GM23338 (cell line): ENCODE measurements at regions not wholly inside any gene's neighbourhood (a gene's known extent, or its start where the extent isn't known, plus 50 kb on each side); places are given as distances from the start of the nearest gene placed in this dataset.

Experiments
- ATAC-seq: fragments of 200-7000 bp; cut with Tn5 transposase; 3 replicates; pipeline ENCODE4 v1.9.1; 2020
- DNase-seq: peaks from one replicate; pipeline ENCODE4 v3.0.0-alpha.2; 2015; ENCODE audit warnings: low spot score
- H2AFZ ChIP-seq: fragments of 200-600 bp; sonication (generic); 2 replicates; pipeline ENCODE4 v1.8.0; 2016; ENCODE audit warnings: antibody characterized with exemption, mild to moderate bottlenecking, moderate library complexity
- H3F3A ChIP-seq: fragments of 200-600 bp; sonication (generic); replicated peaks from 2 replicates; pipeline ENCODE4 v1.8.0; 2017; ENCODE audit warnings: antibody characterized with exemption, mixed run types, low read depth
- H3K27ac ChIP-seq: fragments of 200-600 bp; sonication (generic); 2 replicates; pipeline ENCODE4 v1.6.1; 2016; ENCODE audit warnings: low read depth
- H3K27me3 ChIP-seq: fragments of 200-600 bp; sonication (generic); 2 replicates; pipeline ENCODE4 v1.8.0; 2016; ENCODE audit warnings: mild to moderate bottlenecking, mixed run types, moderate library complexity; ENCODE audit not compliant: insufficient read depth
- H3K36me3 ChIP-seq: fragments of 200-600 bp; sonication (generic); 2 replicates; pipeline ENCODE4 v1.8.0; 2016; ENCODE audit warnings: mild to moderate bottlenecking; ENCODE audit not compliant: insufficient read depth
- H3K4me1 ChIP-seq: fragments of 200-600 bp; sonication (generic); 2 replicates; pipeline ENCODE4 v1.8.0; 2016; ENCODE audit warnings: mild to moderate bottlenecking, moderate library complexity; ENCODE audit not compliant: insufficient read depth
- H3K4me2 ChIP-seq: fragments of 200-600 bp; sonication (generic); 2 replicates; pipeline ENCODE4 v1.7.1; 2017; ENCODE audit warnings: mixed run types
- H3K4me3 ChIP-seq: fragments of 200-600 bp; sonication (generic); 2 replicates; pipeline ENCODE4 v1.6.1; 2016; ENCODE audit warnings: mixed run types
- H3K79me2 ChIP-seq: fragments of 200-600 bp; sonication (generic); replicated peaks from 2 replicates; pipeline ENCODE4 v1.8.0; 2017; ENCODE audit warnings: mild to moderate bottlenecking; ENCODE audit not compliant: insufficient read depth
- H3K9me2 ChIP-seq: fragments of 200-600 bp; sonication (generic); 2 replicates; pipeline ENCODE4 v1.8.0; 2017; ENCODE audit not compliant: insufficient read depth
- H4K20me1 ChIP-seq: fragments of 200-600 bp; sonication (generic); replicated peaks from 2 replicates; pipeline ENCODE4 v1.8.0; 2017; ENCODE audit warnings: mild to moderate bottlenecking; ENCODE audit not compliant: insufficient read depth
- H3K27ac Mint-ChIP-seq: 2 replicates; pipeline ENCODE4 v1.8.0; 2020; ENCODE audit warnings: inconsistent platforms, mild to moderate bottlenecking, moderate library complexity, mixed read lengths
- H3K27me3 Mint-ChIP-seq: 3 replicates; pipeline ENCODE4 v1.8.0; 2022; ENCODE audit warnings: low read depth, mild to moderate bottlenecking, moderate library complexity, mixed read lengths, inconsistent platforms; ENCODE audit not compliant: insufficient read depth, poor library complexity
- H3K36me3 Mint-ChIP-seq: 3 replicates; pipeline ENCODE4 v1.8.0; 2021; ENCODE audit warnings: low read depth, mild to moderate bottlenecking, inconsistent platforms, moderate library complexity, mixed read lengths
- H3K4me1 Mint-ChIP-seq: 3 replicates; pipeline ENCODE4 v1.8.0; 2020; ENCODE audit warnings: mild to moderate bottlenecking, inconsistent platforms, mixed read lengths
- H3K4me3 Mint-ChIP-seq: 3 replicates; pipeline ENCODE4 v1.8.0; 2021; ENCODE audit warnings: moderate library complexity, mild to moderate bottlenecking, inconsistent platforms, mixed read lengths
- H3K9me3 Mint-ChIP-seq: 3 replicates; pipeline ENCODE4 v1.8.0; 2020; ENCODE audit warnings: moderate library complexity, mild to moderate bottlenecking, inconsistent platforms, mixed read lengths
- CREB1 ChIP-seq: fragments of 250-450 bp; sonication (Bioruptor Pico); IDR thresholded peaks from 2 replicates; pipeline ENCODE4 v1.5.0; 2020; ENCODE audit warnings: low read depth, mild to moderate bottlenecking, moderate library complexity
- EZH2 ChIP-seq: fragments of 200-600 bp; sonication (generic); IDR thresholded peaks from one replicate; pipeline ENCODE4 v1.8.0; 2017; ENCODE audit warnings: antibody characterized with exemption, mild to moderate bottlenecking, low read depth; ENCODE audit not compliant: unreplicated experiment
- EZH2phosphoT487 ChIP-seq: fragments of 200-600 bp; sonication (generic); IDR thresholded peaks from one replicate; pipeline ENCODE4 v1.8.1; 2018; ENCODE audit warnings: antibody characterized with exemption; ENCODE audit not compliant: unreplicated experiment
- JUNB ChIP-seq: IDR thresholded peaks from one replicate; pipeline ENCODE4 v1.6.1; 2016; ENCODE audit warnings: antibody characterized with exemption; ENCODE audit not compliant: unreplicated experiment
- NANOG ChIP-seq: IDR thresholded peaks from 2 replicates; pipeline ENCODE4 v1.6.1; 2016; ENCODE audit warnings: antibody characterized with exemption, borderline replicate concordance
- POLR2AphosphoS5 ChIP-seq: IDR thresholded peaks from 2 replicates; pipeline ENCODE4 v1.6.1; 2016; ENCODE audit warnings: antibody characterized with exemption, low read depth
- REST ChIP-seq: IDR thresholded peaks from one replicate; pipeline ENCODE4 v1.6.1; 2018; ENCODE audit warnings: antibody characterized with exemption; ENCODE audit not compliant: unreplicated experiment
- STAT1 ChIP-seq: IDR thresholded peaks from one replicate; pipeline ENCODE4 v1.6.1; 2016; ENCODE audit warnings: antibody characterized with exemption; ENCODE audit not compliant: unreplicated experiment
- ZNF114 ChIP-seq: fragments of 250-450 bp; sonication (Bioruptor Pico); IDR thresholded peaks from 2 replicates; pipeline ENCODE4 v1.5.0; 2020; ENCODE audit warnings: mild to moderate bottlenecking, moderate library complexity
- ZNF331 ChIP-seq: fragments of 250-450 bp; sonication (Bioruptor Pico); IDR thresholded peaks from 2 replicates; pipeline ENCODE4 v1.5.0; 2020; ENCODE audit warnings: low read depth, mild to moderate bottlenecking, moderate library complexity
- TF ChIP-seq, protein P1 (sequence below): IDR thresholded peaks from 2 replicates; pipeline ENCODE4 v1.6.1; 2016; ENCODE audit warnings: antibody characterized with exemption
- TF ChIP-seq, protein P2 (sequence below), 2 experiments: fragments of 200-600 bp in 1 of 2; sonication (generic) in 1 of 2; conservative IDR thresholded peaks; 2 replicates each; pipeline versions ENCODE4 v1.5.1 to v1.6.1; 2016 to 2017; ENCODE audit warnings: antibody characterized with exemption in 2 of 2, low read depth in 2 of 2, mild to moderate bottlenecking in 2 of 2, moderate library complexity in 1 of 2
- TF ChIP-seq, protein P3 (sequence below): fragments of 250-450 bp; sonication (Bioruptor Pico); IDR thresholded peaks from 2 replicates; pipeline ENCODE4 v1.5.0; 2020; ENCODE audit warnings: mild to moderate bottlenecking, moderate library complexity

DNA sequence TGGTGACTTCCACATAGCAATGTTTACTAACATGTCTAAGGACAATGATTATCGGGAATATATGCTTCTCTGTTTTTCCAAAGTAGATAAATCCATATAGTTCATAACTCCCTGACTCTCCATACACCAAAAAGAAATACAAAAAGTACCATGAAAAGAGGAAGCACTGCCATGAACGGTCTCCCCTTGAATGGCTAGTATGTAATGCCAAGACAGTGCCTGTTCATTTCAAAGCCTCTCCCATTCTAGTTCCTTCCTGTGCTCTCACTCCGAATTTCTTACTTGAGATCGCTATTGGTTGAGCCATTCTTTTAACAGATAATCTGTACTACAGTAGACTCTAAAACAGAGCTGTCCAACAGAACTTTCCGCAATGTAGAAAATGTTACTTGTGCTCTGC, 54.8 kb upstream of the EDN1 start:
- no peak overlapping the region for H2AFZ ChIP-seq
- Mint-ChIP-seq H3K36me3 (no peaks in the 10 kb centered on the region), H3K4me1 (peaks cover 5% of the 10 kb centered on the region; the same call in 1 of the 3 replicates), H3K27ac (no peak overlapping the region), H3K9me3 (no peaks in the 10 kb centered on the region), H3K4me3 (no peak overlapping the region), H3K27me3 (peaks cover 2% of the 10 kb centered on the region)
- no peaks in the 10 kb centered on the region for H3K27me3 ChIP-seq
- no peak overlapping the region for H3K27ac ChIP-seq
- no peak overlapping the region for H3K4me2 ChIP-seq
- H3K9me2 ChIP-seq: no peaks in the 10 kb centered on the region
- H3K4me3 ChIP-seq: no peak overlapping the region
- peaks cover 4% of the 10 kb centered on the region for H3K4me1 ChIP-seq
- H3K79me2 ChIP-seq: no peaks in the 10 kb centered on the region
- no peaks in the 10 kb centered on the region for H3F3A ChIP-seq
- TF ChIP-seq CREB1 (CRISPR knock-in tag) (no peak), NANOG (no peak), POLR2AphosphoS5 (no peak), REST (no peak), STAT1 (no peak), JUNB (no peak), ZNF331 (no peak), EZH2 (no peak), EZH2phosphoT487 (no peak), ZNF114 (no peak)
- TF ChIP-seq, protein P1, sequence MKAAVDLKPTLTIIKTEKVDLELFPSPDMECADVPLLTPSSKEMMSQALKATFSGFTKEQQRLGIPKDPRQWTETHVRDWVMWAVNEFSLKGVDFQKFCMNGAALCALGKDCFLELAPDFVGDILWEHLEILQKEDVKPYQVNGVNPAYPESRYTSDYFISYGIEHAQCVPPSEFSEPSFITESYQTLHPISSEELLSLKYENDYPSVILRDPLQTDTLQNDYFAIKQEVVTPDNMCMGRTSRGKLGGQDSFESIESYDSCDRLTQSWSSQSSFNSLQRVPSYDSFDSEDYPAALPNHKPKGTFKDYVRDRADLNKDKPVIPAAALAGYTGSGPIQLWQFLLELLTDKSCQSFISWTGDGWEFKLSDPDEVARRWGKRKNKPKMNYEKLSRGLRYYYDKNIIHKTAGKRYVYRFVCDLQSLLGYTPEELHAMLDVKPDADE: no peak
- TF ChIP-seq, protein P2, sequence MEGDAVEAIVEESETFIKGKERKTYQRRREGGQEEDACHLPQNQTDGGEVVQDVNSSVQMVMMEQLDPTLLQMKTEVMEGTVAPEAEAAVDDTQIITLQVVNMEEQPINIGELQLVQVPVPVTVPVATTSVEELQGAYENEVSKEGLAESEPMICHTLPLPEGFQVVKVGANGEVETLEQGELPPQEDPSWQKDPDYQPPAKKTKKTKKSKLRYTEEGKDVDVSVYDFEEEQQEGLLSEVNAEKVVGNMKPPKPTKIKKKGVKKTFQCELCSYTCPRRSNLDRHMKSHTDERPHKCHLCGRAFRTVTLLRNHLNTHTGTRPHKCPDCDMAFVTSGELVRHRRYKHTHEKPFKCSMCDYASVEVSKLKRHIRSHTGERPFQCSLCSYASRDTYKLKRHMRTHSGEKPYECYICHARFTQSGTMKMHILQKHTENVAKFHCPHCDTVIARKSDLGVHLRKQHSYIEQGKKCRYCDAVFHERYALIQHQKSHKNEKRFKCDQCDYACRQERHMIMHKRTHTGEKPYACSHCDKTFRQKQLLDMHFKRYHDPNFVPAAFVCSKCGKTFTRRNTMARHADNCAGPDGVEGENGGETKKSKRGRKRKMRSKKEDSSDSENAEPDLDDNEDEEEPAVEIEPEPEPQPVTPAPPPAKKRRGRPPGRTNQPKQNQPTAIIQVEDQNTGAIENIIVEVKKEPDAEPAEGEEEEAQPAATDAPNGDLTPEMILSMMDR (conservative IDR thresholded peaks at IDR 0.05; ENCODE audit: low read depth in 2 of 2): no peak
- TF ChIP-seq, protein P3, sequence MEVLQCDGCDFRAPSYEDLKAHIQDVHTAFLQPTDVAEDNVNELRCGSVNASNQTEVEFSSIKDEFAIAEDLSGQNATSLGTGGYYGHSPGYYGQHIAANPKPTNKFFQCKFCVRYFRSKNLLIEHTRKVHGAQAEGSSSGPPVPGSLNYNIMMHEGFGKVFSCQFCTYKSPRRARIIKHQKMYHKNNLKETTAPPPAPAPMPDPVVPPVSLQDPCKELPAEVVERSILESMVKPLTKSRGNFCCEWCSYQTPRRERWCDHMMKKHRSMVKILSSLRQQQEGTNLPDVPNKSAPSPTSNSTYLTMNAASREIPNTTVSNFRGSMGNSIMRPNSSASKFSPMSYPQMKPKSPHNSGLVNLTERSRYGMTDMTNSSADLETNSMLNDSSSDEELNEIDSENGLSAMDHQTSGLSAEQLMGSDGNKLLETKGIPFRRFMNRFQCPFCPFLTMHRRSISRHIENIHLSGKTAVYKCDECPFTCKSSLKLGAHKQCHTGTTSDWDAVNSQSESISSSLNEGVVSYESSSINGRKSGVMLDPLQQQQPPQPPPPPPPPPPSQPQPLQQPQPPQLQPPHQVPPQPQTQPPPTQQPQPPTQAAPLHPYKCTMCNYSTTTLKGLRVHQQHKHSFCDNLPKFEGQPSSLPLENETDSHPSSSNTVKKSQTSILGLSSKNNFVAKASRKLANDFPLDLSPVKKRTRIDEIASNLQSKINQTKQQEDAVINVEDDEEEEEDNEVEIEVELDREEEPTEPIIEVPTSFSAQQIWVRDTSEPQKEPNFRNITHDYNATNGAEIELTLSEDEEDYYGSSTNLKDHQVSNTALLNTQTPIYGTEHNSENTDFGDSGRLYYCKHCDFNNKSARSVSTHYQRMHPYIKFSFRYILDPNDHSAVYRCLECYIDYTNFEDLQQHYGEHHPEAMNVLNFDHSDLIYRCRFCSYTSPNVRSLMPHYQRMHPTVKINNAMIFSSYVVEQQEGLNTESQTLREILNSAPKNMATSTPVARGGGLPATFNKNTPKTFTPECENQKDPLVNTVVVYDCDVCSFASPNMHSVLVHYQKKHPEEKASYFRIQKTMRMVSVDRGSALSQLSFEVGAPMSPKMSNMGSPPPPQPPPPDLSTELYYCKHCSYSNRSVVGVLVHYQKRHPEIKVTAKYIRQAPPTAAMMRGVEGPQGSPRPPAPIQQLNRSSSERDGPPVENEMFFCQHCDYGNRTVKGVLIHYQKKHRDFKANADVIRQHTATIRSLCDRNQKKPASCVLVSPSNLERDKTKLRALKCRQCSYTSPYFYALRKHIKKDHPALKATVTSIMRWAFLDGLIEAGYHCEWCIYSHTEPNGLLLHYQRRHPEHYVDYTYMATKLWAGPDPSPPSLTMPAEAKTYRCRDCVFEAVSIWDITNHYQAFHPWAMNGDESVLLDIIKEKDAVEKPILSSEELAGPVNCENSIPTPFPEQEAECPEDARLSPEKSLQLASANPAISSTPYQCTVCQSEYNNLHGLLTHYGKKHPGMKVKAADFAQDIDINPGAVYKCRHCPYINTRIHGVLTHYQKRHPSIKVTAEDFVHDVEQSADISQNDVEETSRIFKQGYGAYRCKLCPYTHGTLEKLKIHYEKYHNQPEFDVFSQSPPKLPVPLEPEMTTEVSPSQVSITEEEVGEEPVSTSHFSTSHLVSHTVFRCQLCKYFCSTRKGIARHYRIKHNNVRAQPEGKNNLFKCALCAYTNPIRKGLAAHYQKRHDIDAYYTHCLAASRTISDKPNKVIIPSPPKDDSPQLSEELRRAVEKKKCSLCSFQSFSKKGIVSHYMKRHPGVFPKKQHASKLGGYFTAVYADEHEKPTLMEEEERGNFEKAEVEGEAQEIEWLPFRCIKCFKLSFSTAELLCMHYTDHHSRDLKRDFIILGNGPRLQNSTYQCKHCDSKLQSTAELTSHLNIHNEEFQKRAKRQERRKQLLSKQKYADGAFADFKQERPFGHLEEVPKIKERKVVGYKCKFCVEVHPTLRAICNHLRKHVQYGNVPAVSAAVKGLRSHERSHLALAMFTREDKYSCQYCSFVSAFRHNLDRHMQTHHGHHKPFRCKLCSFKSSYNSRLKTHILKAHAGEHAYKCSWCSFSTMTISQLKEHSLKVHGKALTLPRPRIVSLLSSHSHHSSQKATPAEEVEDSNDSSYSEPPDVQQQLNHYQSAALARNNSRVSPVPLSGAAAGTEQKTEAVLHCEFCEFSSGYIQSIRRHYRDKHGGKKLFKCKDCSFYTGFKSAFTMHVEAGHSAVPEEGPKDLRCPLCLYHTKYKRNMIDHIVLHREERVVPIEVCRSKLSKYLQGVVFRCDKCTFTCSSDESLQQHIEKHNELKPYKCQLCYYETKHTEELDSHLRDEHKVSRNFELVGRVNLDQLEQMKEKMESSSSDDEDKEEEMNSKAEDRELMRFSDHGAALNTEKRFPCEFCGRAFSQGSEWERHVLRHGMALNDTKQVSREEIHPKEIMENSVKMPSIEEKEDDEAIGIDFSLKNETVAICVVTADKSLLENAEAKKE: no peak
- DNase-seq (no peak), ATAC-seq (no peak)
- H3K36me3 ChIP-seq: no peaks in the 10 kb centered on the region
- H4K20me1 ChIP-seq: no peaks in the 10 kb centered on the region
